MM.1S (cell line): ENCODE measurements at regions not wholly inside any gene's neighbourhood (a gene's known extent, or its start where the extent isn't known, plus 50 kb on each side); places are given as distances from the start of the nearest gene placed in this dataset.

Experiments used
- DNase-seq: peaks from one replicate; pipeline ENCODE4 v3.0.0-alpha.2; 2015
- H2AFZ ChIP-seq: fragments of 300-600 bp; sonication (generic); 2 replicates; pipeline ENCODE4 v1.6.0; 2016; ENCODE audit warnings: antibody characterized with exemption, low read length
- H3F3A ChIP-seq: fragments of 300-600 bp; sonication (generic); 2 replicates; pipeline ENCODE4 v1.6.1; 2016; ENCODE audit warnings: mild to moderate bottlenecking, antibody characterized with exemption, low read length, moderate library complexity, mixed read lengths; ENCODE audit not compliant: insufficient read depth
- H3K27ac ChIP-seq: fragments of 300-600 bp; sonication (generic); 2 replicates; pipeline ENCODE4 v1.5.1; 2016; ENCODE audit warnings: mild to moderate bottlenecking, low read length
- H3K27me3 ChIP-seq: fragments of 300-600 bp; sonication (generic); replicated peaks from 2 replicates; pipeline ENCODE4 v1.6.0; 2016; ENCODE audit warnings: low read length; ENCODE audit not compliant: insufficient read depth
- H3K36me3 ChIP-seq: fragments of 300-600 bp; sonication (generic); replicated peaks from 2 replicates; pipeline ENCODE4 v1.6.1; 2016; ENCODE audit warnings: mild to moderate bottlenecking, low read length, mixed read lengths; ENCODE audit not compliant: insufficient read depth
- H3K4me1 ChIP-seq: fragments of 300-600 bp; sonication (generic); 2 replicates; pipeline ENCODE4 v1.6.1; 2016; ENCODE audit warnings: low read length, mixed read lengths
- H3K4me2 ChIP-seq: fragments of 300-600 bp; sonication (generic); 2 replicates; pipeline ENCODE4 v1.6.0; 2016; ENCODE audit warnings: low read depth, low read length
- H3K4me3 ChIP-seq: fragments of 300-600 bp; sonication (generic); 2 replicates; pipeline ENCODE4 v1.5.1; 2016; ENCODE audit warnings: low read length, mixed read lengths
- H3K79me2 ChIP-seq: fragments of 300-600 bp; sonication (generic); 2 replicates; pipeline ENCODE4 v1.6.1; 2016; ENCODE audit warnings: mixed run types, low read length, mixed read lengths
- H3K9ac ChIP-seq: fragments of 300-600 bp; sonication (generic); 2 replicates; pipeline ENCODE4 v1.6.1; 2016; ENCODE audit warnings: low read length, mixed read lengths
- H3K9me2 ChIP-seq: fragments of 300-600 bp; sonication (generic); replicated peaks from 2 replicates; pipeline ENCODE4 v1.6.1; 2016; ENCODE audit warnings: mild to moderate bottlenecking, low read length, mixed read lengths; ENCODE audit not compliant: insufficient read depth
- H3K9me3 ChIP-seq: fragments of 300-600 bp; sonication (generic); replicated peaks from 2 replicates; pipeline ENCODE4 v1.6.1; 2016; ENCODE audit warnings: mild to moderate bottlenecking, low read length, mixed read lengths; ENCODE audit not compliant: insufficient read depth
- H4K20me1 ChIP-seq: fragments of 300-600 bp; sonication (generic); 2 replicates; pipeline ENCODE4 v1.6.1; 2016; ENCODE audit warnings: mild to moderate bottlenecking, low read length, moderate library complexity, mixed read lengths; ENCODE audit not compliant: insufficient read depth
- CTCF ChIP-seq: fragments of 300-600 bp; sonication (generic); IDR thresholded peaks from 2 replicates; pipeline ENCODE4 v1.5.1; 2016; ENCODE audit warnings: antibody characterized with exemption, low read length, mixed read lengths
- EZH2 ChIP-seq: fragments of 300-600 bp; sonication (generic); optimal IDR thresholded peaks from 2 replicates; pipeline ENCODE3; 2017; ENCODE audit warnings: low read depth, mild to moderate bottlenecking, antibody characterized with exemption, low read length, mixed read lengths
- EZH2phosphoT487 ChIP-seq: fragments of 300-600 bp; sonication (generic); IDR thresholded peaks from 2 replicates; pipeline ENCODE4 v1.6.1; 2018; ENCODE audit warnings: antibody characterized with exemption, low read length

DNA sequence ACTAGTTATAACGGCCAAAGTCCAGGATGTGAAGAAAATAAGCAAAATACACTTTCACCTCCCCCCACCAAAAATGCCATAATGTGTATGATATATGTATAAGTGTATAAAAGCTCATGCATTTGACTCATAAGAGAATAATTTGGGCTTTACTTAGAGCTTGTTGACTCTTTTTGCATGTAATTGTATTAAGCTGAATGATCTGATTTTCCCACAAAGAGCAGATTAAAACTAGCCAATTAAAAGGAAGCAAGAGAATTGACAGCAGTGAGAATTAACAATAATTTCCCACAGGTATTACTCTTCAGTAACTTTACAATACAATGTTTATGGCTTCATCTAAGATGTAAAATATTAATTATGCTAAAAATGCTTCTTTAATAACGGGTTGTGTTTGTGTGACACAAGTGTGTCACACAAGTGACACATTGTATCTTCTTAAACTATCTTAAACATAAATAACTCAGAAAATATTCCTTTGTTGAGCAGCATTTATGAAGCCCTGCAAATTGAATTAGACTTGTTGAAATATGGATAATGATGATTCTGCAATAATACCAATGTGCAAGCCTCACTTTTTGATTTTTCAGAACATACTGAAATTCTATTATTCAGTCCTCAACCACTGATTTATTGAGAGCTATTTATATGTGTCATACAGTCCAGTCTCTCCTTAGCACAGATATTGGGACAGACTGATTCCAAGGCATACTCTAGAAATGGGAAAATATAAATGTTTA lies 134.5 kb downstream of the SLIT2 start:
- no peak overlapping the region for H3K27ac ChIP-seq
- H3K9ac ChIP-seq = no peak overlapping the region
- H3K79me2 ChIP-seq = no peaks in the 10 kb centered on the region
- H3K9me3 ChIP-seq = no peaks in the 10 kb centered on the region
- no peaks in the 10 kb centered on the region for H4K20me1 ChIP-seq
- no peaks in the 10 kb centered on the region for H3K36me3 ChIP-seq
- TF ChIP-seq CTCF (no peak), EZH2phosphoT487 (no peak), EZH2 (no peak)
- no peak for DNase-seq
- H3F3A ChIP-seq = no peaks in the 10 kb centered on the region
- no peaks in the 10 kb centered on the region for H3K4me1 ChIP-seq
- H3K27me3 ChIP-seq = no peaks in the 10 kb centered on the region
- H3K4me3 ChIP-seq = no peak overlapping the region
- H3K4me2 ChIP-seq = no peak overlapping the region
- H3K9me2 ChIP-seq = no peaks in the 10 kb centered on the region
- no peak overlapping the region for H2AFZ ChIP-seq

DNA sequence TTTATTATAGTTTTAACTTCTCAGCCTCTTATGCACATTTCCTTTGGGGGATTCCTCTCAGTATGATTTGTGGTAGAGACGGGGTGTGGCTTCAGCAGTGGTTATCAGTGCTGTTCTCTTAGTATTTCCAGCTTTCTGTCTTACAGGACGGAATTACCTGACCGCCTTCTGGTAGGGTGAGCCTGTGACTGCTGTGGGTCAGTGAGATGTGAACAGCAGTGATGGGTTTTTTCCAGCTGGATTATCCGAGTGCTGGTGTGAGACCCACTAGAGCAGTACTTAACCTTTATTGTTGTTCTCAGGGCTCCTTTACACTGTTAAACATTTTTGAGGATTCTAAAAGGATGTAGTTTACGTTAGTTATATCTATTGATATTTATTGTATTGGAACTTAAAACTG lies 135.2 kb downstream of the SLIT2 start:
- TF ChIP-seq EZH2 (no peak), CTCF (no peak), EZH2phosphoT487 (no peak)
- H2AFZ ChIP-seq = no peak overlapping the region
- no peaks in the 10 kb centered on the region for H3K79me2 ChIP-seq
- no peak overlapping the region for H3K9ac ChIP-seq
- H3K9me2 ChIP-seq = no peaks in the 10 kb centered on the region
- H3K27me3 ChIP-seq = no peaks in the 10 kb centered on the region
- no peaks in the 10 kb centered on the region for H3K4me1 ChIP-seq
- no peak overlapping the region for H3K4me3 ChIP-seq
- no peak overlapping the region for H3K4me2 ChIP-seq
- no peak for DNase-seq
- no peaks in the 10 kb centered on the region for H4K20me1 ChIP-seq
- H3K36me3 ChIP-seq = no peaks in the 10 kb centered on the region
- no peaks in the 10 kb centered on the region for H3F3A ChIP-seq
- H3K27ac ChIP-seq = no peak overlapping the region
- no peaks in the 10 kb centered on the region for H3K9me3 ChIP-seq

DNA sequence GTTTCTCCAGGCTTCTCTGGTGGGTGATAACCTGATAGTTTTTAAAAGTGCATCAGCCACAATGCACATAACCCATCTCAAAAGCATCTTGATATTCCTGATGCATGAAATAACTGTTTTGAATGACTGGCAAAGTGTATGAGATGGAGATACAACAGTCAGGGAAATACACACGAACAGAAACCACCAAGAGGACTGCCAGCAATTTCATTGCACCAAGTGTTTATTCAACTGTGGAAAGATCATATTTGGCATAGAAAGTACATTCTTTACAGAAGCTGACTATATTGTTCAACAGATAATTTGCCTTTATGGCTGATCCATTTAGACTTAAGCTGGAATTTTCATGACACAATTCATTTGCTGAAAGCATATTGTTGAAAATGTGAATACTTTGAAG lies 139.5 kb downstream of the SLIT2 start:
- Histone ChIP-seq H3K36me3 (no peaks in the 10 kb centered on the region), H3K4me3 (no peak overlapping the region), H2AFZ (no peak overlapping the region), H3K9me3 (no peaks in the 10 kb centered on the region), H3K27ac (no peak overlapping the region), H3K9ac (no peak overlapping the region), H3K4me2 (no peak overlapping the region), H3K27me3 (no peaks in the 10 kb centered on the region), H3F3A (no peaks in the 10 kb centered on the region), H3K79me2 (no peaks in the 10 kb centered on the region), H4K20me1 (no peaks in the 10 kb centered on the region), H3K4me1 (no peaks in the 10 kb centered on the region), H3K9me2 (no peaks in the 10 kb centered on the region)
- no peak for TF ChIP-seq EZH2
- DNase-seq = no peak

- TF ChIP-seq CTCF = no peak
- no peak for TF ChIP-seq EZH2phosphoT487
- no peak for TF ChIP-seq EZH2
- Histone ChIP-seq H3K36me3 (no peaks in the 10 kb centered on the region), H3K27me3 (no peaks in the 10 kb centered on the region), H3K9ac (no peak overlapping the region), H3K9me2 (no peaks in the 10 kb centered on the region), H2AFZ (no peak overlapping the region), H3K4me1 (no peaks in the 10 kb centered on the region), H3K79me2 (no peaks in the 10 kb centered on the region), H4K20me1 (no peaks in the 10 kb centered on the region), H3K27ac (no peak overlapping the region), H3F3A (no peaks in the 10 kb centered on the region), H3K4me3 (no peak overlapping the region), H3K9me3 (no peaks in the 10 kb centered on the region), H3K4me2 (no peak overlapping the region)
- DNase-seq = no peak
These were observed 140.2 kb downstream of the SLIT2 start for GRCh38 chr4:20391912-20392311.
